ENCODE measurements at regions not wholly inside any gene's neighbourhood (a gene's known extent, or its start where the extent isn't known, plus 50 kb on each side); places are given as distances from the start of the nearest gene placed in this dataset.

- no peaks in the 10 kb centered on the region for H3K9me3 ChIP-seq (ENCODE audit: control insufficient read depth in 1 of 2, insufficient read depth in 1 of 2, low read depth in 1 of 2, low read length in 2 of 2)
- intact Hi-C loops (cut with micrococcal nuclease) = no loop called here
- no TSS peak for BruUV-seq (replicated peaks)
- no peak overlapping the region for H3K9ac ChIP-seq (ENCODE audit: low read length)
- ChIA-PET RAD21 (ENCODE audit: low non-redundant PET in 1 of 2, low total read pairs in 2 of 2, uncharacterized antibody in 2 of 2, unreplicated experiment in 2 of 2) (no interaction called here), CTCF (no interaction called here), POLR2A (no interaction called here)
- no peak for TF ChIP-seq ZFX (IDR thresholded peaks at IDR 0.05)
- no peak overlapping the region for H3K4me2 ChIP-seq (ENCODE audit: low read length)
- H2AFZ ChIP-seq (ENCODE audit: low read depth, low read length, poor library complexity, severe bottlenecking) = no peak overlapping the region
- H3K4me3 ChIP-seq (replicated peaks in 1 of 2; ENCODE audit: low read depth in 1 of 2, low read length in 2 of 2) = no peak overlapping the region
- DNase-seq (ENCODE audit: low read depth, low spot score) = no peak
- no peaks in the 10 kb centered on the region for H3K9me2 ChIP-seq (ENCODE audit: insufficient read depth)
- no peaks in the 10 kb centered on the region for H3K4me1 ChIP-seq (ENCODE audit: control insufficient read depth in 1 of 2, insufficient read depth in 2 of 2, low read length in 2 of 2)
- no peaks in the 10 kb centered on the region for H4K20me1 ChIP-seq (ENCODE audit: insufficient read depth)
- H3K27me3 ChIP-seq (ENCODE audit: insufficient read depth, low read length) = no peaks in the 10 kb centered on the region
- H3K36me3 ChIP-seq (ENCODE audit: control insufficient read depth in 1 of 2, insufficient read depth in 2 of 2, low read length in 2 of 2) = no peaks in the 10 kb centered on the region
- ATAC-seq = no peak
- no peaks in the 10 kb centered on the region for H3K79me2 ChIP-seq (ENCODE audit: insufficient read depth, low read length)
- no peak overlapping the region for H3K27ac ChIP-seq (ENCODE audit: low read depth, low read length)
Observed at GRCh38 chr1:193791746-193792145, 605.3 kb upstream of the B3GALT2 start.

DNA sequence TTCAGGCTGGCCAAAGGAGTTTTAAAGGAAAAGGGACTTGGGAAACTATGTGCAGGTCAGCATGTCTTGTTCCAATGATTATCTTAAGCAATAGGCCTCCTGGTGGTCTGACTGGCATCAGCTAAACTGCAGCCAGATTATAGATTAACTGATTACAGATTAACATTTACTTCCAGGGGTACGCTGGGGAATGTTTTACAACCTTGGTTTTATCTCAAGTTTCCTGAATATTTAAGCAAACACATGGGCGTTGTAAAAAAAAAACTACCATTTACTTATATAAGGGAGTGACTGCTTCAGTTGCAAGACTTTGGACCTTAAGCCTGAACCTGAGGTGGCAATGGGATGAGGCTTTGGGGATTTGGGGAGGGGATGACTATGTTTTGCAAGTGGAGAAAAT is 600.6 kb upstream of the B3GALT2 start:
- H2AFZ ChIP-seq (ENCODE audit: low read depth, low read length, poor library complexity, severe bottlenecking) = no peak overlapping the region
- TF ChIP-seq SIN3A (IDR thresholded peaks at IDR 0.05; ENCODE audit: low read depth) = no peak
- H3K9ac ChIP-seq (ENCODE audit: low read length) = no peak overlapping the region
- no peaks in the 10 kb centered on the region for H3K36me3 ChIP-seq (ENCODE audit: control insufficient read depth in 1 of 2, insufficient read depth in 2 of 2, low read length in 2 of 2)
- no peaks in the 10 kb centered on the region for H3K9me3 ChIP-seq (ENCODE audit: control insufficient read depth in 1 of 2, insufficient read depth in 1 of 2, low read depth in 1 of 2, low read length in 2 of 2)
- ChIA-PET CTCF (no interaction called here), POLR2A (no interaction called here), RAD21 (ENCODE audit: low non-redundant PET in 1 of 2, low total read pairs in 2 of 2, uncharacterized antibody in 2 of 2, unreplicated experiment in 2 of 2) (no interaction called here)
- ATAC-seq = no peak
- no peak overlapping the region for H3K4me3 ChIP-seq (replicated peaks in 1 of 2; ENCODE audit: low read depth in 1 of 2, low read length in 2 of 2)
- no peaks in the 10 kb centered on the region for H4K20me1 ChIP-seq (ENCODE audit: insufficient read depth)
- H3K9me2 ChIP-seq (ENCODE audit: insufficient read depth) = no peaks in the 10 kb centered on the region
- no peaks in the 10 kb centered on the region for H3K4me1 ChIP-seq (ENCODE audit: control insufficient read depth in 1 of 2, insufficient read depth in 2 of 2, low read length in 2 of 2)
- DNase-seq (ENCODE audit: low read depth, low spot score) = no peak
- intact Hi-C loops (cut with micrococcal nuclease) = no loop called here
- H3K27me3 ChIP-seq (ENCODE audit: insufficient read depth, low read length) = no peaks in the 10 kb centered on the region
- no peak overlapping the region for H3K4me2 ChIP-seq (ENCODE audit: low read length)
- BruUV-seq (replicated peaks) = no TSS peak
- H3K27ac ChIP-seq (ENCODE audit: low read depth, low read length) = no peak overlapping the region
- H3K79me2 ChIP-seq (ENCODE audit: insufficient read depth, low read length) = no peaks in the 10 kb centered on the region

- CTCF ChIA-PET = no interaction called here
- intact Hi-C loops (cut with micrococcal nuclease) = no loop called here
- BruUV-seq (replicated peaks) = no TSS peak
- TF ChIP-seq POLR2AphosphoS5 (IDR thresholded peaks at IDR 0.05; ENCODE audit: low read depth, low read length) = no peak
- no peak for TF ChIP-seq JUND (IDR thresholded peaks at IDR 0.05)
- no peak for TF ChIP-seq REST (IDR thresholded peaks at IDR 0.05; ENCODE audit: low read depth)
- no peak for TF ChIP-seq SRF (IDR thresholded peaks at IDR 0.05; ENCODE audit: low read depth)
- TF ChIP-seq FOSL1 (IDR thresholded peaks at IDR 0.05; ENCODE audit: low read depth) = no peak
- no peak for TF ChIP-seq EZH2 (IDR thresholded peaks at IDR 0.05)
- no peak for TF ChIP-seq SP1 (IDR thresholded peaks at IDR 0.05; ENCODE audit: low read depth)
- TF ChIP-seq EZH2phosphoT487 (IDR thresholded peaks at IDR 0.05; ENCODE audit: borderline replicate concordance) = no peak
- no peak for TF ChIP-seq POLR2A (IDR thresholded peaks at IDR 0.05; ENCODE audit: borderline replicate concordance, extremely low read depth, insufficient read depth, insufficient read length)
Observed at GRCh38 chr1:193785850-193786420, 599.5 kb upstream of the B3GALT2 start.

More at GRCh38 chr1:193785850-193786420, 599.5 kb upstream of the B3GALT2 start:
- H3K9me3 ChIP-seq (ENCODE audit: control insufficient read depth in 1 of 2, insufficient read depth in 1 of 2, low read depth in 1 of 2, low read length in 2 of 2) = no peaks in the 10 kb centered on the region
- no peak overlapping the region for H3K4me3 ChIP-seq (replicated peaks in 1 of 2; ENCODE audit: low read depth in 1 of 2, low read length in 2 of 2)
- H3K4me1 ChIP-seq (ENCODE audit: control insufficient read depth in 1 of 2, insufficient read depth in 2 of 2, low read length in 2 of 2) = no peaks in the 10 kb centered on the region
- H3K36me3 ChIP-seq (ENCODE audit: control insufficient read depth in 1 of 2, insufficient read depth in 2 of 2, low read length in 2 of 2) = no peaks in the 10 kb centered on the region
- H4K20me1 ChIP-seq (ENCODE audit: insufficient read depth) = no peaks in the 10 kb centered on the region
- H3K79me2 ChIP-seq (ENCODE audit: insufficient read depth, low read length) = no peaks in the 10 kb centered on the region
- no peaks in the 10 kb centered on the region for H3K27me3 ChIP-seq (ENCODE audit: insufficient read depth, low read length)
- H3K4me2 ChIP-seq (ENCODE audit: low read length) = no peak overlapping the region
- H3K27ac ChIP-seq (ENCODE audit: low read depth, low read length) = no peak overlapping the region
- POLR2A ChIA-PET = no interaction called here
- no peaks in the 10 kb centered on the region for H3K9me2 ChIP-seq (ENCODE audit: insufficient read depth)
- DNase-seq (ENCODE audit: low read depth, low spot score) (no peak), ATAC-seq (no peak)
- RAD21 ChIA-PET (ENCODE audit: low non-redundant PET in 1 of 2, low total read pairs in 2 of 2, uncharacterized antibody in 2 of 2, unreplicated experiment in 2 of 2) = no interaction called here
- no peak overlapping the region for H2AFZ ChIP-seq (ENCODE audit: low read depth, low read length, poor library complexity, severe bottlenecking)
- H3K9ac ChIP-seq (ENCODE audit: low read length) = no peak overlapping the region

Measured in HCT116 (cell line).